ENCODE measurements at regions not wholly inside any gene's neighbourhood (a gene's known extent, or its start where the extent isn't known, plus 50 kb on each side); places are given as distances from the start of the nearest gene placed in this dataset.

- no peak for DNase-seq (ENCODE audit: low read depth)
Observed at GRCh38 chr3:117616227-117616626, 906.6 kb downstream of the TUSC7 start.

GRCh38 chr3:117617906-117618305 is 908.3 kb downstream of the TUSC7 start:
- no peak for DNase-seq (ENCODE audit: low read depth)

GRCh38 chr3:117618462-117618861 is 908.9 kb downstream of the TUSC7 start:
- no peak for DNase-seq (ENCODE audit: low read depth)

- DNase-seq (ENCODE audit: low read depth): no peak
Observed at GRCh38 chr3:117619805-117620204, 910.2 kb downstream of the TUSC7 start.

- no peak for DNase-seq (ENCODE audit: low read depth)
Observed at GRCh38 chr3:117622171-117622841, 912.7 kb downstream of the TUSC7 start.

GRCh38 chr3:117624424-117624823 is 914.8 kb downstream of the TUSC7 start:
- DNase-seq (ENCODE audit: low read depth): no peak

GRCh38 chr3:117625174-117625573 is 915.6 kb downstream of the TUSC7 start:
- no peak for DNase-seq (ENCODE audit: low read depth)

- DNase-seq (ENCODE audit: low read depth): no peak
Observed at GRCh38 chr3:117626577-117626976, 917.0 kb downstream of the TUSC7 start.

- no peak for DNase-seq (ENCODE audit: low read depth)
Observed at GRCh38 chr3:117628823-117629291, 919.3 kb downstream of the TUSC7 start.

- DNase-seq (ENCODE audit: low read depth): no peak
Observed at GRCh38 chr3:117629505-117629904, 919.9 kb downstream of the TUSC7 start.

- no peak for DNase-seq (ENCODE audit: low read depth)
Observed at GRCh38 chr3:117630469-117630868, 920.9 kb downstream of the TUSC7 start.

- no peak for DNase-seq (ENCODE audit: low read depth)
Observed at GRCh38 chr3:117630885-117631284, 921.3 kb downstream of the TUSC7 start.

- no peak for DNase-seq (ENCODE audit: low read depth)
Observed at GRCh38 chr3:117631781-117632180, 922.2 kb downstream of the TUSC7 start.

- DNase-seq (ENCODE audit: low read depth): no peak
Observed at GRCh38 chr3:117632191-117632590, 922.6 kb downstream of the TUSC7 start.

- DNase-seq (ENCODE audit: low read depth): no peak
Observed at GRCh38 chr3:117633207-117633606, 923.6 kb downstream of the TUSC7 start.

GRCh38 chr3:117637666-117638065 is 928.1 kb downstream of the TUSC7 start:
- no peak for DNase-seq (ENCODE audit: low read depth)

GRCh38 chr3:117644203-117644602 is 934.6 kb downstream of the TUSC7 start:
- DNase-seq (ENCODE audit: low read depth): no peak

GRCh38 chr3:117645561-117646242 is 936.1 kb downstream of the TUSC7 start:
- no peak for DNase-seq (ENCODE audit: low read depth)

GRCh38 chr3:117647435-117647834 is 937.9 kb downstream of the TUSC7 start:
- DNase-seq (ENCODE audit: low read depth): no peak

- no peak for DNase-seq (ENCODE audit: low read depth)
Observed at GRCh38 chr3:117651246-117651645, 941.7 kb downstream of the TUSC7 start.

GRCh38 chr3:117656391-117656790 is 946.8 kb downstream of the TUSC7 start:
- no peak for DNase-seq (ENCODE audit: low read depth)

GRCh38 chr3:117657278-117657677 is 947.7 kb downstream of the TUSC7 start:
- no peak for DNase-seq (ENCODE audit: low read depth)

GRCh38 chr3:117660941-117661817 is 951.6 kb downstream of the TUSC7 start:
- DNase-seq (ENCODE audit: low read depth): no peak

Measured in stimulated activated CD8-positive, alpha-beta memory T cell treated with anti-CD3 and anti-CD28 coated beads, Interleukin-7, amount 100 ng/mL, for 24 hours (primary cell).